OCI-LY7 (cell line): ENCODE measurements at regions not wholly inside any gene's neighbourhood (a gene's known extent, or its start where the extent isn't known, plus 50 kb on each side); places are given as distances from the start of the nearest gene placed in this dataset.

Experiments
- BruUV-seq: library from RNA; stranded (reverse); fragments of 400-500 nt; replicated peaks from 2 replicates; lab custom pipeline; 2021; lab: Mats Ljungman, UMichigan
- CTCF ChIA-PET: fragments of 300-600 bp; sonication (Branson Sonifier 250); formaldehyde crosslinking; loops from one replicate; lab custom pipeline; 2022; ENCODE audit warnings: antibody characterized with exemption; ENCODE audit not compliant: unreplicated experiment; lab: Charles Lee
- POLR2A ChIA-PET: fragments of 300-600 bp; sonication (Branson Sonifier 250); formaldehyde crosslinking; loops from one replicate; lab custom pipeline; 2022; ENCODE audit warnings: antibody characterized with exemption; lab: Charles Lee
- DNase-seq: peaks from one replicate; pipeline ENCODE4 v3.0.0-alpha.2; 2015; ENCODE audit warnings: low spot score
- H2AFZ ChIP-seq: fragments of 200-600 bp; sonication (generic), shearing (Covaris generic); 2 replicates; pipeline ENCODE4 v1.6.1; 2014; ENCODE audit warnings: mild to moderate bottlenecking, antibody characterized with exemption, low read length, moderate library complexity
- H3K27ac ChIP-seq: fragments of 200-600 bp; sonication (generic); 2 replicates; pipeline ENCODE4 v1.5.1; 2014; ENCODE audit warnings: mixed run types, low read depth, mild to moderate bottlenecking, moderate library complexity, low read length, inconsistent platforms; ENCODE audit not compliant: poor library complexity, severe bottlenecking
- H3K36me3 ChIP-seq: fragments of 200-600 bp; sonication (generic); 2 replicates; pipeline ENCODE4 v1.6.1; 2014; ENCODE audit warnings: mild to moderate bottlenecking, antibody characterized with exemption, low read length, moderate library complexity, mixed read lengths; ENCODE audit not compliant: insufficient read depth
- H3K4me1 ChIP-seq: fragments of 200-600 bp; sonication (generic); 2 replicates; pipeline ENCODE4 v1.5.1; 2014; ENCODE audit warnings: mild to moderate bottlenecking, low read length; ENCODE audit not compliant: insufficient read depth, poor library complexity, severe bottlenecking
- H3K4me2 ChIP-seq: fragments of 200-600 bp; sonication (generic); 2 replicates; pipeline ENCODE4 v1.6.1; 2014; ENCODE audit warnings: mild to moderate bottlenecking, low read length
- H3K4me3 ChIP-seq: fragments of 200-600 bp; sonication (generic); 2 replicates; pipeline ENCODE4 v1.5.1; 2014; ENCODE audit warnings: mild to moderate bottlenecking, low read depth, low read length; ENCODE audit not compliant: poor library complexity, severe bottlenecking
- H3K79me2 ChIP-seq: fragments of 200-600 bp; sonication (generic); 2 replicates; pipeline ENCODE4 v1.6.1; 2016; ENCODE audit warnings: low read depth, mild to moderate bottlenecking, low read length, moderate library complexity, mixed read lengths; ENCODE audit not compliant: insufficient read depth
- H3K9me2 ChIP-seq: fragments of 200-600 bp; sonication (generic); 2 replicates; pipeline ENCODE4 v1.6.1; 2016; ENCODE audit warnings: mild to moderate bottlenecking, low read length, mixed read lengths; ENCODE audit not compliant: insufficient read depth
- H3K9me3 ChIP-seq: fragments of 200-600 bp; sonication (generic); 2 replicates; pipeline ENCODE4 v1.6.1; 2014; ENCODE audit warnings: mild to moderate bottlenecking, mixed run types, low read length, mixed read lengths
- H4K20me1 ChIP-seq: fragments of 200-600 bp; sonication (generic); 2 replicates; pipeline ENCODE4 v1.6.1; 2014; ENCODE audit warnings: mild to moderate bottlenecking, antibody characterized with exemption, low read length, moderate library complexity, mixed read lengths; ENCODE audit not compliant: insufficient read depth
- EZH2phosphoT487 ChIP-seq: fragments of 200-600 bp; sonication (generic); IDR thresholded peaks from 2 replicates; pipeline ENCODE4 v1.6.1; 2018; ENCODE audit warnings: low read depth, borderline replicate concordance, mild to moderate bottlenecking, mixed run types, antibody characterized with exemption, low read length, moderate library complexity, mixed read lengths
- intact Hi-C: fragments of 100-400 bp; cut with micrococcal nuclease; formaldehyde crosslinking; loops from one replicate; pipeline ENCODE4 v1.10.0; 2022; ENCODE audit not compliant: unreplicated experiment
- TF ChIP-seq, protein P1 (sequence below): fragments of 200-600 bp; sonication (generic); conservative IDR thresholded peaks from 2 replicates; pipeline ENCODE4 v1.5.1; 2014; ENCODE audit warnings: mild to moderate bottlenecking, antibody characterized with exemption, low read length, moderate library complexity, mixed read lengths

GRCh38 chr7:33798686-33799325 is 106.5 kb upstream of the BMPER start:
- intact Hi-C loops: no loop called here
- ChIA-PET POLR2A (no interaction called here), CTCF (no interaction called here)
- Histone ChIP-seq H3K4me3 (no peak overlapping the region), H4K20me1 (no peaks in the 10 kb centered on the region), H3K36me3 (no peaks in the 10 kb centered on the region), H3K27ac (no peak overlapping the region), H3K9me3 (no peaks in the 10 kb centered on the region), H3K4me1 (no peaks in the 10 kb centered on the region), H3K9me2 (no peaks in the 10 kb centered on the region), H3K79me2 (no peaks in the 10 kb centered on the region), H3K4me2 (no peak overlapping the region), H2AFZ (no peak overlapping the region)
- TF ChIP-seq, protein P1, sequence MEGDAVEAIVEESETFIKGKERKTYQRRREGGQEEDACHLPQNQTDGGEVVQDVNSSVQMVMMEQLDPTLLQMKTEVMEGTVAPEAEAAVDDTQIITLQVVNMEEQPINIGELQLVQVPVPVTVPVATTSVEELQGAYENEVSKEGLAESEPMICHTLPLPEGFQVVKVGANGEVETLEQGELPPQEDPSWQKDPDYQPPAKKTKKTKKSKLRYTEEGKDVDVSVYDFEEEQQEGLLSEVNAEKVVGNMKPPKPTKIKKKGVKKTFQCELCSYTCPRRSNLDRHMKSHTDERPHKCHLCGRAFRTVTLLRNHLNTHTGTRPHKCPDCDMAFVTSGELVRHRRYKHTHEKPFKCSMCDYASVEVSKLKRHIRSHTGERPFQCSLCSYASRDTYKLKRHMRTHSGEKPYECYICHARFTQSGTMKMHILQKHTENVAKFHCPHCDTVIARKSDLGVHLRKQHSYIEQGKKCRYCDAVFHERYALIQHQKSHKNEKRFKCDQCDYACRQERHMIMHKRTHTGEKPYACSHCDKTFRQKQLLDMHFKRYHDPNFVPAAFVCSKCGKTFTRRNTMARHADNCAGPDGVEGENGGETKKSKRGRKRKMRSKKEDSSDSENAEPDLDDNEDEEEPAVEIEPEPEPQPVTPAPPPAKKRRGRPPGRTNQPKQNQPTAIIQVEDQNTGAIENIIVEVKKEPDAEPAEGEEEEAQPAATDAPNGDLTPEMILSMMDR: no peak
- TF ChIP-seq EZH2phosphoT487: no peak
- DNase-seq: no peak
- BruUV-seq: no TSS peak

DNA sequence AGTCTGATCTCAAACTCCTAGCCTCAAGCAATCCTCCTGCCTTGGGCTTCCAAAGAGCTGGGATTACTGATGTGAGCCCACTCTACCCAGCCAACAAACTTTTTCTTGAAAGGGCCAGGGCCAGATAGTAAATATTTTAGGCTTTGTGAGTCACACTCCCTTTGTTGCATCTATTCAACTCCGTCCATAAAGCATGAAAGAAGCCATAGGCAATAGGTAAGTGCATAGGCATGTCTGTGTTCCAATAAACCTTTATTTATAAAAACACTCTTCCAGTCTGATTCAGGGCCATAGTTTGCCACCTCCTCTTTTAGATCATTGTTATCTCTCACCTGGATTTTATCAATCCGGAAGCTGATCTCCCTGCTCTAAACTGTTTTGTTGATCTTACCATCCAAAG is 105.6 kb upstream of the BMPER start:
- BruUV-seq: no TSS peak
- no peak overlapping the region for H2AFZ ChIP-seq
- intact Hi-C loops: no loop called here
- no peaks in the 10 kb centered on the region for H3K36me3 ChIP-seq
- H3K27ac ChIP-seq: no peak overlapping the region
- TF ChIP-seq EZH2phosphoT487: no peak
- TF ChIP-seq, protein P1: no peak
- ChIA-PET CTCF (no interaction called here), POLR2A (no interaction called here)
- H3K4me2 ChIP-seq: no peak overlapping the region
- H4K20me1 ChIP-seq: no peaks in the 10 kb centered on the region
- DNase-seq: no peak
- no peaks in the 10 kb centered on the region for H3K79me2 ChIP-seq
- no peaks in the 10 kb centered on the region for H3K9me3 ChIP-seq
- H3K4me1 ChIP-seq: no peaks in the 10 kb centered on the region
- no peaks in the 10 kb centered on the region for H3K9me2 ChIP-seq
- H3K4me3 ChIP-seq: no peak overlapping the region

DNA sequence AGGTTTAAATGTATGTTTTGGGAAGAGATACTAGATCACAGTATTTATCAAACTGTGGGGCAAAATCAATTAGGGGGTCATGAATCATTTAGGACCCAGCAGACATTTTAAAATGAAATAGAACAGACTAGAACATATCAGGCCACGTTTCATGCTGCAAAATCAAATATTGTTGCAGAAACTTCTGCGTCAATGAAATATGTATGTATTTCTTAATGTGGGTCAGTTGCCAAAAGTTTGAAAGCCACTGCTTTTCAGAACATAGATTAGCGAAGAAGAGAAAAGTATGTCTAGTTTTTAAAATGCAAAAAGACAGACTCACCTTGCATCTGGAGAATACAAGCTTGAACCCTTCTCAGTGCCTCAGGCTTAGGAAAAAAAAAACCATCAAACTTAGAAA is 102.7 kb upstream of the BMPER start:
- no peak for TF ChIP-seq EZH2phosphoT487
- TF ChIP-seq, protein P1: no peak
- Histone ChIP-seq H3K9me3 (no peaks in the 10 kb centered on the region), H3K79me2 (no peaks in the 10 kb centered on the region), H3K4me3 (no peak overlapping the region), H3K27ac (no peak overlapping the region), H3K4me1 (no peaks in the 10 kb centered on the region), H3K36me3 (no peaks in the 10 kb centered on the region), H3K4me2 (no peak overlapping the region), H2AFZ (no peak overlapping the region), H3K9me2 (no peaks in the 10 kb centered on the region), H4K20me1 (no peaks in the 10 kb centered on the region)
- no peak for DNase-seq
- POLR2A ChIA-PET: no interaction called here
- intact Hi-C loops: no loop called here
- BruUV-seq: no TSS peak
- CTCF ChIA-PET: no interaction called here
